ENCODE measurements at regions not wholly inside any gene's neighbourhood (a gene's known extent, or its start where the extent isn't known, plus 50 kb on each side); places are given as distances from the start of the nearest gene placed in this dataset.

DNA sequence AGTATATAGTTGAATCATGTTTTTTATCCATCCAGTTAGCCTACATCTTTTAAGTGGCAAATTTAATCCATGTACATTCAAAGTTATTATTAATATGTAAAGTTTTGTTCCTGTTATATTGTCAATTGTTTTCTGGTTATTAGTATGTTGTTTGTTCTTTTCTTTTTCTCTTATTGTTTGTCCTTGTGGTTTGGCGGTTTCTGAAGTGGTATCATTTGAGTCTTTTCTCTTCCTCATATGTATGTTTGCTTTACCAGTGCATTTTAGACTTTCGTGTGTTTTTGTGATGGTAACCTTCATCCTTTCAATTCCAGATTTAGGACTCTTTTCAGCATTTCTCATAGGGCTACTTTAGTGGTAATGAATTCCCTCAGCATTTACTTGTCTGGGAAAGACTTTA is 130.4 kb upstream of the RFX3 start:
- TF ChIP-seq EP300 (IDR thresholded peaks at IDR 0.05) (no peak), PBX3 (IDR thresholded peaks at IDR 0.05) (no peak), CHD2 (IDR thresholded peaks at IDR 0.05; ENCODE audit: low read length, partially characterized antibody) (no peak), POLR2A (IDR thresholded peaks at IDR 0.05; ENCODE audit: low read length) (no peak), CTCF (IDR thresholded peaks at IDR 0.05) (no peak), EHMT2 (IDR thresholded peaks at IDR 0.05; ENCODE audit: low read depth) (no peak), RFX5 (IDR thresholded peaks at IDR 0.05) (no peak), MAFK (IDR thresholded peaks at IDR 0.05; ENCODE audit: partially characterized antibody) (no peak), ZNF302 (CRISPR knock-in tag; IDR thresholded peaks at IDR 0.05) (no peak), RARB (CRISPR knock-in tag; IDR thresholded peaks at IDR 0.05) (no peak), FOSB (CRISPR knock-in tag; IDR thresholded peaks at IDR 0.05) (no peak), MAZ (IDR thresholded peaks at IDR 0.05; ENCODE audit: borderline replicate concordance, low read depth, low read length) (no peak)
- TF ChIP-seq, protein P1, sequence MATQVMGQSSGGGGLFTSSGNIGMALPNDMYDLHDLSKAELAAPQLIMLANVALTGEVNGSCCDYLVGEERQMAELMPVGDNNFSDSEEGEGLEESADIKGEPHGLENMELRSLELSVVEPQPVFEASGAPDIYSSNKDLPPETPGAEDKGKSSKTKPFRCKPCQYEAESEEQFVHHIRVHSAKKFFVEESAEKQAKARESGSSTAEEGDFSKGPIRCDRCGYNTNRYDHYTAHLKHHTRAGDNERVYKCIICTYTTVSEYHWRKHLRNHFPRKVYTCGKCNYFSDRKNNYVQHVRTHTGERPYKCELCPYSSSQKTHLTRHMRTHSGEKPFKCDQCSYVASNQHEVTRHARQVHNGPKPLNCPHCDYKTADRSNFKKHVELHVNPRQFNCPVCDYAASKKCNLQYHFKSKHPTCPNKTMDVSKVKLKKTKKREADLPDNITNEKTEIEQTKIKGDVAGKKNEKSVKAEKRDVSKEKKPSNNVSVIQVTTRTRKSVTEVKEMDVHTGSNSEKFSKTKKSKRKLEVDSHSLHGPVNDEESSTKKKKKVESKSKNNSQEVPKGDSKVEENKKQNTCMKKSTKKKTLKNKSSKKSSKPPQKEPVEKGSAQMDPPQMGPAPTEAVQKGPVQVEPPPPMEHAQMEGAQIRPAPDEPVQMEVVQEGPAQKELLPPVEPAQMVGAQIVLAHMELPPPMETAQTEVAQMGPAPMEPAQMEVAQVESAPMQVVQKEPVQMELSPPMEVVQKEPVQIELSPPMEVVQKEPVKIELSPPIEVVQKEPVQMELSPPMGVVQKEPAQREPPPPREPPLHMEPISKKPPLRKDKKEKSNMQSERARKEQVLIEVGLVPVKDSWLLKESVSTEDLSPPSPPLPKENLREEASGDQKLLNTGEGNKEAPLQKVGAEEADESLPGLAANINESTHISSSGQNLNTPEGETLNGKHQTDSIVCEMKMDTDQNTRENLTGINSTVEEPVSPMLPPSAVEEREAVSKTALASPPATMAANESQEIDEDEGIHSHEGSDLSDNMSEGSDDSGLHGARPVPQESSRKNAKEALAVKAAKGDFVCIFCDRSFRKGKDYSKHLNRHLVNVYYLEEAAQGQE (IDR thresholded peaks at IDR 0.05): no peak
- TF ChIP-seq, protein P2, sequence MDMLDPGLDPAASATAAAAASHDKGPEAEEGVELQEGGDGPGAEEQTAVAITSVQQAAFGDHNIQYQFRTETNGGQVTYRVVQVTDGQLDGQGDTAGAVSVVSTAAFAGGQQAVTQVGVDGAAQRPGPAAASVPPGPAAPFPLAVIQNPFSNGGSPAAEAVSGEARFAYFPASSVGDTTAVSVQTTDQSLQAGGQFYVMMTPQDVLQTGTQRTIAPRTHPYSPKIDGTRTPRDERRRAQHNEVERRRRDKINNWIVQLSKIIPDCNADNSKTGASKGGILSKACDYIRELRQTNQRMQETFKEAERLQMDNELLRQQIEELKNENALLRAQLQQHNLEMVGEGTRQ (IDR thresholded peaks at IDR 0.05): no peak
